ENCODE measurements at regions not wholly inside any gene's neighbourhood (a gene's known extent, or its start where the extent isn't known, plus 50 kb on each side); places are given as distances from the start of the nearest gene placed in this dataset.
"Not testable (repeated sequence)": the region's sequence is repeated elsewhere in the genome, so short reads cannot be mapped to it uniquely, and the experiment has no call there.

GRCh38 chr15:31681529-31682259 lies 348.6 kb upstream of the CHRNA7 start:
- not testable (repeated sequence) for DNase-seq (ENCODE audit: low read depth)

- DNase-seq (ENCODE audit: low read depth): not testable (repeated sequence)
Observed at GRCh38 chr15:31687088-31687487, 343.2 kb upstream of the CHRNA7 start.

- DNase-seq (ENCODE audit: low read depth): not testable (repeated sequence)
Observed at GRCh38 chr15:31696509-31696908, 333.8 kb upstream of the CHRNA7 start.

- DNase-seq (ENCODE audit: low read depth): not testable (repeated sequence)
Observed at GRCh38 chr15:31705076-31705678, 325.1 kb upstream of the CHRNA7 start.

- not testable (repeated sequence) for DNase-seq (ENCODE audit: low read depth)
Observed at GRCh38 chr15:31707944-31708702, 322.2 kb upstream of the CHRNA7 start.

GRCh38 chr15:31708703-31709327 lies 321.5 kb upstream of the CHRNA7 start:
- not testable (repeated sequence) for DNase-seq (ENCODE audit: low read depth)

GRCh38 chr15:31709479-31709878 lies 320.8 kb upstream of the CHRNA7 start:
- not testable (repeated sequence) for DNase-seq (ENCODE audit: low read depth)

- DNase-seq (ENCODE audit: low read depth): not testable (repeated sequence)
Observed at GRCh38 chr15:31710806-31711205, 319.5 kb upstream of the CHRNA7 start.

GRCh38 chr15:31715208-31715607 lies 315.1 kb upstream of the CHRNA7 start:
- DNase-seq (ENCODE audit: low read depth): not testable (repeated sequence)

- DNase-seq (ENCODE audit: low read depth): not testable (repeated sequence)
Observed at GRCh38 chr15:31718625-31719024, 311.7 kb upstream of the CHRNA7 start.

- not testable (repeated sequence) for DNase-seq (ENCODE audit: low read depth)
Observed at GRCh38 chr15:31719396-31720022, 310.8 kb upstream of the CHRNA7 start.

- DNase-seq (ENCODE audit: low read depth): not testable (repeated sequence)
Observed at GRCh38 chr15:31723019-31723418, 307.3 kb upstream of the CHRNA7 start.

- not testable (repeated sequence) for DNase-seq (ENCODE audit: low read depth)
Observed at GRCh38 chr15:31724903-31725302, 305.4 kb upstream of the CHRNA7 start.

GRCh38 chr15:31725619-31726018 lies 304.7 kb upstream of the CHRNA7 start:
- not testable (repeated sequence) for DNase-seq (ENCODE audit: low read depth)

GRCh38 chr15:31727612-31728011 lies 302.7 kb upstream of the CHRNA7 start:
- DNase-seq (ENCODE audit: low read depth): no peak

GRCh38 chr15:31732726-31733125 lies 297.6 kb upstream of the CHRNA7 start:
- no peak for DNase-seq (ENCODE audit: low read depth)

- no peak for DNase-seq (ENCODE audit: low read depth)
Observed at GRCh38 chr15:31733424-31733823, 296.9 kb upstream of the CHRNA7 start.

GRCh38 chr15:31740203-31740602 lies 290.1 kb upstream of the CHRNA7 start:
- DNase-seq (ENCODE audit: low read depth): no peak

GRCh38 chr15:31745841-31746240 lies 284.5 kb upstream of the CHRNA7 start:
- no peak for DNase-seq (ENCODE audit: low read depth)

GRCh38 chr15:31752065-31752762 lies 278.1 kb upstream of the CHRNA7 start:
- no peak for DNase-seq (ENCODE audit: low read depth)

- no peak for DNase-seq (ENCODE audit: low read depth)
Observed at GRCh38 chr15:31752905-31753304, 277.4 kb upstream of the CHRNA7 start.
